ENCODE measurements at regions not wholly inside any gene's neighbourhood (a gene's known extent, or its start where the extent isn't known, plus 50 kb on each side); places are given as distances from the start of the nearest gene placed in this dataset.

DNA sequence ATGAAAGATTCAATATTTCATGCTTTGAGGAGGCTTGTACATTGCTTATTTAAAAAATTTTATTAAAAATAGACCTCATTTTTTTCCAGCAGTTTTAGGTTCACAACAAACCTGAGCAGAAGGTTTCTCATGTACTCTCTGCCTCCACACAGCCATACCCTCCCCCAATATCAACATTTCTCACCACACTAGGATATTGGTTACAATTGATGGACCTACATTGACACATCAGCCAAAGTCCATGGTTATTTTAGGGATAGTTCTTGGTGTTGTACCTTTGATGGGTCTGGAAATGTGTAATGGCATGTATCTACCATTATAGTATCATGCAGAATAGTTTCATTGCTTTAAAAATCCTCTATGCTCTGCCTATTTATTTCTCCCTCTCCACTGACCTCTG lies 611.0 kb downstream of the KCTD8 start:
- no peak for DNase-seq

DNA sequence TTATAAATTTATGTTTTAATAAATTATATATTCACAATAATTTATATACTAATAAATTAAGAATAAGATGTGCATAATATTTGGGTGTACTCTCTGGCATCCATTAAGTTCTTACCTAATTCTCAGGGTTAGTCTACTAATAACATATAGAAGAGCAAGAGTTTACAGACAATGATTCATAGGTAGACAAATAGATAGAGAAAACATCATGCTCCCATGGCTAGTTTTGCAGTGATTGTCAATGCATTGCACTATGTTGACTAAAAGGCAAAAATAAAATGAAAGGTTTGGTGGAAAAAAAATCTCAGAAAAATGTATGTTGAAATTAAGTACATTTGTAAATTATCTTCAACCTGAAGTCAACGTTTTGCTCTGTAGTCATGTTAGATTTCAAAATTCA lies 606.0 kb downstream of the KCTD8 start:
- no peak for DNase-seq

DNA sequence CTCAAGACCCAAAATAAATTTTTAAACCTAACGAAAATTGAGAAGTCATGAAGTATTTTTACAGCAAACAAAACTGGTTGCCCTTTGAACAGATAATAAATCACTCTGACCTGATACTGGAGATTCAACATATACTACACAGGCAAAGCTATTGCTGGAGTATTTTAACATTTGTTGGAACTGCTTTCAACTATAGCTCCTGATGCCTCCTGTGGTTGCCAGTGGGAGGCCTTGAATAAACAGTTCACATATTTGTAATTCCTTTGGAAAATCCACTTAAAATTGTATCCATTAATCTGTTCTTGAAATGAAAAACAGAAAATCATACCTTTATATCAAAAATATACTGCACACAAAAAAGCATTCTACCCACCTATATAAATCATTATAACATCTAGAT lies 605.1 kb downstream of the KCTD8 start:
- DNase-seq, result no peak

DNA sequence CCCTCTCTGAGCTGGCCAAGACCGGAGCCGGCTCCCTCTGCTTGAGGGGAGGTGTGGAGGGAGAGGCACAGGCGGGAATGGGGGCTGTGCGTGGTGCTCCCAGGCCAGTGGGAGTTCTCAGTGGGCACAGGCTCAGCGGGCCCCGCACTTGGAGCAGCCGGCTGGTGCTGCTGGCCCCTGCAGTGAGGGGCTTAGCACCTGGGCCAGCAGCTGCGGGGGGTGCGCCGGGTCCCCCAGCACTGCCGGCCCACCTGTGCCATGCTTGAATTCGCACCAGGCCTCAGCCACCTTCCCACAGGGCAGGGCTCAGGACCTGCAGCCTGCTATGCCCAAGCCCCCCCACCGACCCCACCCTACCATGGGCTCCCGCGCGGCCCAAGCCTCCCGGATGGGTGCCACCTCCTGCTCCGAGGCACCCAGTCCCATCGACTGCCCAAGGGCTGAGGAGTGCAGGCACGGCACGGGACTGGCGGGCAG lies 602.5 kb downstream of the KCTD8 start:
- no peak for DNase-seq

DNA sequence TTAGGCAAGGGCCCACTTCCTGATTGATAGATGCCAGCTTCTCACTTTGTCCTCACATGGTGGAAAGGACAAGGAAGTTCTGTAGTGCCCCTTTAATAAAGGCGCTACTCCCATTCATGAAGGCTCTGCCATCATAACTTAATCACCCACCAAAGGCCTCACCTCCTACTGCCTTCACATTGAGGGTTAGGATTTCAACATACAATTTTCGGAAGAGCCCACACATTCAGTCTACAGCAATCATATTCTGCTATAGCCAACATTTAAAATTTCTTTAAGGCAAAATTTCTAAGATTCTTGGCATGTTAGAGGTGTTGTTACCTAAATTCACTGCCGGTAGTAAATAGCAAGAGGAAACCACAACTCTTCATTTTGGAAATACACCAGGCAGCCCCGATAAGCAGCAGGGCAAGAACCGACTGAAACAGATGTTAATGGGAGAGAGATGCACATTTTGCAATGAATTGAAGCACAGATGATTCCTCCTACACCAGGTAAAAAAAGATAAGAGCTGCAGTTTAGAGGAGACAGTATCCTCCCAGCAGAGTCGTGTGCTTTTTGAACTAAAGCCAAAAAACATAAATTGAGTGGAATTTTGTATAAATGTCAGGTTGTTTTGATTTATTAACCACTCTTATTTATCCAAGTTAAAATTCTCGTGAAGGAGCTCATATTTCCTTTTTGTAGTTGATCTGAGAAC lies 594.9 kb downstream of the KCTD8 start:
- DNase-seq, result no peak

DNA sequence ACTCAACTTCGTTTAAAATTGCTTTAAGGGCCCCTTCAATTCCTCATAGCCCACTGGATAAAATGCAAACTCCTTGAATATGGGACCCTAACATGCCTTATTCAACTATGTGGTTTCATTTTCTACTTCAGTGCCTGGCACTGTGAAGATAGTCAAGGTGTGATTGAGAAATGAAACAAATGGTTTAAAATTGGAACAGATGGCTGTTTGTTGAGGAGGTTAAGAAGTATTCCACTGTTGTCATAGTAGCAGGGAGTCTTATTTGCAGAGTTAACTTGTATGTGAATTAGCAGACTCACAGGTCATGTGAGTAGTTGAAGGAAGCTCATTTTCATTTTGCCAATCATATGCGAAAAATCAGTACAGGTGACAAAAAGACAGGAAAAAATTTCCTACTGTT lies 593.3 kb downstream of the KCTD8 start:
- no peak for DNase-seq

DNA sequence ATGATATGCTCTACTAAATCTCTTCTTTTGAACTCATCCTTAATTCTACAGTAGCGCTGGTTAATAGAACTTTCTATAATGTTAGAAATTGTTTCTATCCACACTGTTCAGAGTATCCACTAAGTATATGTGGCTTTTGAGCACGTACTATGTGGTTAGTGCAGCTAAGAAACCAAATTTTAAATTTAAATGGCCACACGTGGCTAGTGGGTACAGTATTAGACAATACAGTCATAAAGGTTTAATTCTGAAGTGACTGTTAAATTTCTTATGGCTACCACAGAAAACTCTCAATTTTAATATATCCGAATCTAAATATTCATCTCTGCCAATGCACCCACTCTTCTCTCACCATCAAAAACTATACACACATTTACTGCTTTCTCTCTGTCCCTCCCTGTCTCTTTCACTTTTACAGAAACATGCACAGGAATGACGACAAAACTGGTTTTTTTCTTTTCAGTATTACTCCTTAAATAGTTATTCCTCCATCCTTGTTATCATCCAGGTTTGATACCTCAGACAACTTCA lies 583.9 kb downstream of the KCTD8 start:
- DNase-seq, result no peak

DNA sequence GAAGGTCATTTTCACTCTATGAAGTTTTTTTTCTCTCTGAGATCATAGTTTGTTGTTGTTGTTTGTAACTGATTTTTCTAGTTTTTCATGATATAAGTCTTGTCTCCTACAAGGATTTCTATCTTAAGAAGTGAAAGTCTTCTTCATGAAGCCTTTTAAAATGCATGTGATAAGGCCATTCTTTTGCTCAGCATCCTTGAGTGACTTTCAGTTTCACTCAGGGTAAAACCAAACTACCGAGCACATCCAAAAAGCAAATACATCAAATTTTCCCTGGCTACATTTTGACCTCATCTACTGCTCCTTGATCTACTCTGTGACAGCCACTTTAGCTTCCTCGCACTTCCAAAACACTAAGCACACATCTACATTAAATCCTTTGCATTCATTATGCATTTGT lies 580.7 kb downstream of the KCTD8 start:
- DNase-seq, result no peak

DNA sequence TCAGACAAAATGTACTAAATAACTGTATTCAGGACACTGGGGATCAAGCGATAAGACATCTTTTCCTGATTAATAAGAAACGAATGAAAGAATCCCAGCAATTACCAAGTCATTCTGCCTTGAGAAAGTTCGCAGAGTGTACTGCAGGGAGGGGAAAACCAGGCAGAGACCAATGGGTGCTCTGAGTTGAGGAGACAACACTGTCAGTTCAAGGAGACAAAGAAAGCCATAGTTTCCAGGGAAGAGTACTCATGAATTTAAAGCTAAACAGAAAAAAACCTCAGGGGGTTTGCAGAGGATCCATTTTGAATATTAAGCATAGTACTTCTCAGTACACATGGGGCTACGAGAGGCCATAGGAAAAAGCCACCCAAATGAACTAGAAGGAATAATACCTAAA lies 573.0 kb downstream of the KCTD8 start:
- DNase-seq, result no peak

DNA sequence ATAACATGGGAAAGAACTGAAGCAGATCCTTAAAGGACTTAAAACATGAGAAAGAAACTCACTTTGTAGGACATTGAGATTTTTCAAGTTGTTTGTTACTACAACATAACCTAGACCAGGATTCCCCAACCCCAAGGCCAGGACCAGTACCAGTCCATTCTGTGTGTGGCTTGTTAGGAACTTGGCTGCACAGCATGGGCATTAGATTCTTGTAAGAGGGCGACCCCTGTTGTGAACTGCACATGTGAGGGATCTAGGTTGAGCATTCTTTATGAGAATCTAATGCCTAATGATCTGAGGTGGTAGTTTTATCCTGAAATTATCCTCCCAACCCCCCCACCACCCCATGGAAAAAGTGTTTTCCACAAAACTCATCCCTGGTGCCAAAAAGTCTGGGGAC lies 566.1 kb downstream of the KCTD8 start:
- DNase-seq, result no peak

DNA sequence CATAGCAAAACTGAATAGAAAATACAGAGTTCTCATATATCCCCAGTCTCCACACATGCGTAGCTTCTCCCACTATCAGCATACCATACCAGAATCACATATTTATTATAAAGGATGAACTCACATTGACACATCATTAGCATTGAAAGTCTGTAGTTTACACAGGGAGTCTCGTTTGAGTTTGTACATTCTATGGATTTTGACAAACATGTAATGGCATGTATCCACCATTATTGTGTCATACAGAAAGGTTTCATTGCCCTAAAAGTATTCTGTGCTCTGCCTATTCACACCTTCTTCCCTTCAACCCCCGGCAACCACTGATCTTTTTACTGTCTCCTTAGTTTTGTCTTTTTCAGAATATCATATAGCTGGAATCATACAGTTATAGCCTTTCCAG lies 562.4 kb downstream of the KCTD8 start:
- no peak for DNase-seq

DNA sequence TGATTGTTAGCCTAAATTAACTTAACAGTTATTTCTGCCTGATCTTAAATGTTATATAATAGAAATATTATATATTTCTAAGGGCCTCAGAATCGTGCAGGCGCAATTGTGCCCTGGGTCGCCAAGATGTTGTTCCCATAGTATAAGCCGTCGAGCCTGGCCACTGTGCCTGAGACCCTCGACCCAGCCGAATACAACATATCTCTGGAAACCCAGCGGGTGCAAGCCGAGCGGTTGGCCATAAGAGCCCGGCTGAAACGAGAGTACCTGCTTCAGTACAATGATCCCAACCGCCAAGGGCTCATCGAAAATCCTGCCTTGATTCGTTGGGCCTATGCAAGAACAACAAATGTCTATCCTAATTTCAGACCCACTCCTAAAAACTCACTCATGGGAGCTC lies 549.8 kb downstream of the KCTD8 start:
- DNase-seq, result no peak

DNA sequence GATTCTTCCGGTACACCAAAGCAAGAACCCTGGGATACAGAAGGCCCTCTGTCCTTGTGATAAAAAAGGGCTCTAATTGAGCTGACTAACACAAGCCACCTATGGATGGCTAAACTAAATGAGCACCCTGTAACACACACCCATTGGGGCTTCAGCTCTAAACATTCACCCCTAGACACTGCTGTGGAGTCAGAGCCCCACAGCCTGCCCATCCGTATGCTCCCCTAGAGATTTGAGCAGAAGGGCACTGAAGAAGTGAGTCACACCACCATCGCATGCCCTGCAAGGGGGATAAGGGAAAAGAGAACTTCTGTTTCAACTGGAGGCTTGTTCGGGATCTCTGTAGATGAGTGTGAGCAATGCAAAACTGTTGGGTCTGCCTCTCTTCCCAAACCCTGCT lies 545.2 kb downstream of the KCTD8 start:
- DNase-seq, result no peak

DNA sequence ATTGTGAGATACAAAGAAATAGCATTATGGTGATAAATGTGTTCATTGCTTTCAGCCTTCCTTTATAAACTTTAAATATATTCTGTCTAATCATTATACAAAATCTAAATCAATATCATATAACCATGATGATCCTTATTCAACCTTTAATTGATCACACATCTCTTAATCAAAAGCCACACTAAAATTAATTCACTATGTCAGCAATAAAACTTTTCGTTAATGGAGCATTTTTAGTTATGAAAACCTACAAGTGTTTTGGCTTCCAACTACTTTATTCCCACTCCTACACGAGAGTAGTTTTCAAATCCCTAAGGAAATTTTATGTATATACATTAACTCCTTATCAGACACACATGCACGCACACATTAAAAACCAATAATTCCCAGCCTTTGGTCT lies 530.2 kb downstream of the KCTD8 start:
- no peak for DNase-seq

DNA sequence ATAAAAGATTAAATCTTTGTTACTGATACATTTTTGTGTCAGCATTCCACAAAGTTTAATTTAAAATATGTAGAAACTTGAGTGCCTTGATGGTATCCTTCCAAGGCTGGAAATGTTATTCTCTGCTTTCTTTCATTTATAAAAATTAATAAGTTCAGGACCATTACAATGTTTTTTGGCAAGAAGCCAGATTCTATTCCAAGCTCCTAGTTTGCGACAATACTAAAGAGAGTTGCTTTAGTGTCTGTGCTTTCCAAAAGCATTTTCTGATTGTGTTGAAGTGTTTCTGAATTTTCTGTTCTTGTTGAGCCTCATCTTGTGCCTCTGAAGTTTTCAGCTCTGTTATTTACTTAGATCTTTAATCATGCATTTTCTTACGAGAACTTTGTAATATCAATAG lies 516.2 kb downstream of the KCTD8 start:
- no peak for DNase-seq

DNA sequence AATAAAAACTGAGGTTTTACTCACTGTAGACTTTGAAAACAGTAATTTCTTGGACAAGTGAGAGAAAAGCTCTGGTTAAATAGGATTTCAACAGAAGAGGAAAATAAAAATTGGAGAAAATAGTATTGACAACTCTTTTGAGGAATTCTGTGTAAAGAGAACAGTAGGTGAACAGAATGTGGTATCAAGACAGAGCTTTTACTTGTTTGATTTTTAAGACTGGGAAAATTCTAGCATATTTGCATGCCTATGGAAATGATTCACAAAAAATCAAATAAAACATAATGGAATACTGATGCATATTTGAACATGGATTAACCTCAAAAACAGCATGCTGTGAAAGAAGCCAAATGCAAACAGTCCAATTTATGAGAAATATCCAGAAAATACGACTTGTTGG lies 504.6 kb downstream of the KCTD8 start:
- DNase-seq, result no peak

DNA sequence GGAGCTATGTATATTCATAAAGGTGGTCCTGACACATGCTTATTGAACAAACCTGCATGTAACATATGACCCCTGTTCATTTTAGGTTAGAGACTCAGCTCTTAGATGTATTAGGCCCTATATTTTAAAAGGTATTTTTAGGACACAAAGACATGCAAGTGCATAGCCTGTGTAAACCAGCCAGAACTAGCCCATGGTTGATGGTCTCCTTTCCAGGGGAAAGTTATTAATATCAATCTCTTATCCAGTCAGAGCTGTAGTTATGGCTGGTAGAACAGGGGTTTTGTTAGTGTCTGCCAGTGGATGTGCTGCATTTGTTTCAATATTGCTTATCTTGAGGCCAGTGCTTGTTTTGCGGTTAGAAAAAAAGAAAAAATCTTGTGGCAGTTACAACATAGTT lies 488.6 kb downstream of the KCTD8 start:
- no peak for DNase-seq

DNA sequence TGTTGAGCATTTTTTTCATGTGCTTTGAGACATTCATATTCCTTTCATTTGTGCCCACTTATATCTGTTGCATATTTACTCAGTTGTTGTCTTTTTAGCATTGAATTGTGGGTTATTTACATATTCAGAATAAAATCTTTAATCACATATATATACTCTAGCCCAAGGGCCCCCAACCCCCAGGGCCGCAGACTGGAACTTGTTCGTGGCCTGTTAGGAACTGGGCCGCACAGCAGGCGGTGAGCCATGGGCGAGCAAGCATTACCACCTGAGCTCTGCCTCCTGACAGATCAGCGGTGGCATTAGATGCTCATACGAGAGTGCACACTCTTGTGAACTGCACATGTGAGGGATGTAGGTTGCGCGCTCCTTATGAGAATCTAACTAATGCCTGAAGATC lies 480.6 kb downstream of the KCTD8 start:
- no peak for DNase-seq

DNA sequence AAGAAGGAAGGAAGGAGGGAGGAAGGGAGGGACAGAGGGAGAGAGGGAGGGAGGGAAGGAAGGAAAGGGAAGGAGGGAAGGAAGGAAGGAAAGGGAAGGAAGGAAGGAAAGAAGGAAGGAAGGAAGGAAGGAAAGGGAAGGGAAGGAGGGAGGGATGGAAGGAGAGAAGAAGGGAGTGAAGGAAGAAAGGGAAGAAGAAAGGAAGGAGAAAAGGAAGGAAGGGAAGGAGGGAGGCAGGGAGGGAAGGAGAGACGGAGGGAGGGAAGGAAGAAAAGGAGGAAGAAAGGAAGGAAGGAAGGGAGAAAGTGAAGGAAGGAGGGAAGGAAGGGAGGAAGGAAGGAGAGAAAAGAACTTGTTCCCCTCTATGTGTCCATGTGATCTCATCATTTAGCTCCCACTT lies 465.0 kb downstream of the KCTD8 start:
- DNase-seq, result no peak

DNA sequence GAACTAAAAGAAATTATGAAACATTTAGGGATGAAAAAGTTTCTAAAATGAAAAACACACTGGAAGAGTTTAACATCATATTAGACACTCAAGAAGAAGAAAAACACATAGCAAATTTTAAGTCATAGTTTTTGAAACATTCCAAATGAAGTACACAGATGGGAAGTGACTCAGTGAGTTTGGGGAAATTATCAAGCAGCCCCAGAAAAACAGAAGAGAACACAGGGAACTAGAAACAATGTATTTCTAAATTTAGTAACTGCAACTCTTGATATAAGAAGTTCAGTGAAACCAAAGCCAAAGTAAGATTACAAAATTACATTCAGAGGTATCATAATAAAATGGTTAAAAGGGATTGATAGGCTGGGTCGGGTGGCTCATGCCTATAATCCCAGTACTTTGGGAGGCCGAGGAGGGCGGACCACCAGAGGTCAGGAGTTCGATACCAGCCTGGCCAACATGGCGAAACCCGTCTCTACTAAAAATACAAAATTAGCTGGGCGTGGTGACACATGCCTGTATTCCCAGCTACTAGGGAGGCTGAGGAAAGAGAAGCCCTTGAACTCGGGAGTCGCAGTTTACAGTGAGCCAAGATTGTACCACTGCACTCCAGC lies 461.2 kb downstream of the KCTD8 start:
- no peak for DNase-seq

DNA sequence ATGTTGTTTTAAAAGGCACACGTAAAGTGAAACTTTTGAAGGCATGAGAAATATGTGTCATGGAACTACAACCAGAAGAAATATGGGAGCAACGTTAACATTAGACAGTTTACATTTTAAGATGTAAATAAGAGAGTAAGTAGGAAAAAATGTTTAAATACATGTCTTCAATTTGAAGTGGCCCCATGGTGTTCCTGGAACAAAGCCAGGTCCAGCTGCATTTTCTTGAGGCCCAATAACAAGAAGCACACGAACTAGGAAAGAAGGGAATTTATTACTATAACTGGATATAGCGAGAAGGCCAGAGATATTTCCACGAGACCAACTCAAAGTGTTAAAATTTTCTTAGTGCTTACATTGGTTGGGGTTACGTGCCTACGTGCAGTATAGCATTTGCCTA lies 458.1 kb downstream of the KCTD8 start:
- DNase-seq, result no peak

DNA sequence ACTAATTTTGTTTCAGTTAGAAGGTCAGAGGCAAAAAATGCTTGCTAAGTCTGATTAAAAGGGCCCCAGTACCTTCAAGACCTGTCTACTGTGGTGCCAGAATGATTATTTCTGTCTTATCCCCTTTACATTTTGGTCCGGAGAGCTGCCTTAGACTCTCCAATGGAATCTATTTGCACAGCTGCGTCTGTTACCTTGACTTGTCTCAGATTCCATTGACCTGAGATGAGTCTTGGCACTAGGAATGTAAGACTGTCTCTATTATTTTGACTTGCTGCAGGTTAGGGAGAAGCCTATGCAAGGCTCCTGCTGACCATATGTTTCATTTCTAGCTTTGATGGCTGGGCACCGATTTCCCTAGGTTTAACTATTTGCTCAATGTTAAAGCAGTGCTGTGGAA lies 457.6 kb downstream of the KCTD8 start:
- no peak for DNase-seq

DNA sequence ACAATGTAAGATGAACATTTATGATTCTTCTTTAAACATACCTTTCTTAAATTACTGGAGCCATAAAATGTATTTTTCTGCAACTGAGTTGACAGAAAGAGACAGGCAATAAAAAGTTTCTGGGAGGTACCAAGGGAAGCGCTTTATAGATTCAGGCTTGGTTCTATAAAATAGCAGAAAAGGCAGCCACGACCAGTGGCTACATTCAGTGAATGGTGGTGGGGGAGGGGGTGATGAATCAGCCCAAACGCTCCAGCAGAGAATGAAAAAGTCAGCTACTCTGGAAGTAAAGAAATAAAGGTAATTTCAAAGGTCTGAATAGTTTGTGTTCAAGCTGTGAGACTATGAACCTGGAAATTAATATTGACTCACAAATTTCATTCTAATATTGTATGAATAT lies 456.1 kb downstream of the KCTD8 start:
- DNase-seq, result no peak

DNA sequence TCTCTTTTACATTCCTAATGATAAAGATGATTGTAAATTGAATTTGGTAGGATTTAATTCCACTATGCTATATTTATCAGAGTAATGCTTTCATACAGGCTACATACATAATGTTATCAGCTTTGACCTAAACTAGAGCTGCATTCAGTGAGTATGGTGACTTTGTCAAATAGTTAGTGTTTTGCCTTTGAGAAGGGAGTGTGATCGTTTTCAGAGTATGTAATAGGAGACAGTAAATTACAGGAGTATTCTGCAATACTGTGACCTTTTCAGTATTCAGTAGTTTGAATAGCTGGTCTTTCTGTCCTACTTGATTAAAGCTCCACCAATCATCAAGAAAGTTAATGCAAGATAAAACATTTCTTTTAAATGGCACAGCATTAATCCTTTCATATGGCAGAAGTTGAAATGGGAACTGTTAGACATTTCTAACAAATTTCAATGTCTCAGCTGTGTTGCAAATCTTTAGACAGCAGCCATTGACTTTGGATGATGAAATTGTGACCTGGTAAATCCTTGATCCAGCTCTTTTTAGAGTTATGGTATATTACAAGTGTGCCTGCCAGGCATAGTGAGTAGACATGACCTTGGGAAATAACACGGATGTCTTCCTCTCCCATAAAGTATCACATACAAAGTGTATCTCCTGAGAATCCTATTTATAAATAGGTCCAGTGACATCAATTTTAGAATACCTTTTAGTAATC lies 455.3 kb downstream of the KCTD8 start:
- DNase-seq, result no peak

All from NCI-H2107 (cell line).